OCI-LY3 (cell line): ENCODE measurements at regions not wholly inside any gene's neighbourhood (a gene's known extent, or its start where the extent isn't known, plus 50 kb on each side); places are given as distances from the start of the nearest gene placed in this dataset.
A peak's percentile ranks its signal among the peaks of the same experiment; 100 is the strongest.

Experiments
- H2AFZ ChIP-seq: fragments of 200-600, 300-600 bp; shearing (Covaris generic); 2 replicates; pipeline ENCODE4 v1.6.0; 2014; ENCODE audit warnings: antibody characterized with exemption, low read depth, low read length
- H3K27ac ChIP-seq: fragments of 200-600, 300-600 bp; sonication (generic); 2 replicates; pipeline ENCODE4 v1.5.1; 2014; ENCODE audit warnings: mild to moderate bottlenecking, low read length, moderate library complexity, mixed read lengths
- H3K27me3 ChIP-seq: fragments of 200-600, 300-600 bp; sonication (generic); 2 replicates; pipeline ENCODE4 v1.6.1; 2014; ENCODE audit warnings: low read depth, low read length, mixed read lengths
- H3K36me3 ChIP-seq: fragments of 200-600, 300-600 bp; sonication (generic); replicated peaks from 2 replicates; pipeline ENCODE3; 2014; ENCODE audit warnings: low read depth, low read length, mixed read lengths
- H3K4me1 ChIP-seq: fragments of 300-600, 200-600 bp; sonication (generic); 2 replicates; pipeline ENCODE4 v1.6.1; 2014; ENCODE audit warnings: low read length, mixed read lengths
- H3K4me2 ChIP-seq: fragments of 200-600, 300-600 bp; sonication (generic); 2 replicates; pipeline ENCODE4 v1.6.1; 2014; ENCODE audit warnings: low read length, mixed read lengths
- H3K4me3 ChIP-seq: fragments of 300-600, 200-600 bp; sonication (generic); 2 replicates; pipeline ENCODE4 v1.5.1; 2014; ENCODE audit warnings: antibody characterized with exemption, mild to moderate bottlenecking, low read length, moderate library complexity
- H3K79me2 ChIP-seq: fragments of 300-600, 200-600 bp; shearing (Covaris generic); 2 replicates; pipeline ENCODE4 v1.6.1; 2014; ENCODE audit warnings: mild to moderate bottlenecking, low read length, mixed read lengths
- H3K9ac ChIP-seq: fragments of 300-600, 200-600 bp; shearing (Covaris generic); 2 replicates; pipeline ENCODE4 v1.6.0; 2014; ENCODE audit warnings: mild to moderate bottlenecking, low read length, moderate library complexity
- H3K9me3 ChIP-seq: fragments of 200-600, 300-600 bp; shearing (Covaris generic); 2 replicates; pipeline ENCODE4 v1.6.1; 2014; ENCODE audit warnings: low read length, mixed read lengths; ENCODE audit not compliant: insufficient read depth
- H4K20me1 ChIP-seq: fragments of 200-600, 300-600 bp; sonication (generic); 2 replicates; pipeline ENCODE4 v1.6.1; 2016; ENCODE audit warnings: low read length, mixed read lengths; ENCODE audit not compliant: insufficient read depth
- EZH2phosphoT487 ChIP-seq: fragments of 200-600 bp; shearing (Covaris generic); IDR thresholded peaks from 2 replicates; pipeline ENCODE4 v1.6.1; 2018; ENCODE audit warnings: antibody characterized with exemption, mixed run types, low read depth
- TF ChIP-seq, protein P1 (sequence below): fragments of 200-600, 300-600 bp; sonication (generic); IDR thresholded peaks from 2 replicates; pipeline ENCODE4 v1.5.1; 2014; ENCODE audit warnings: antibody characterized with exemption, low read length, low read depth

DNA sequence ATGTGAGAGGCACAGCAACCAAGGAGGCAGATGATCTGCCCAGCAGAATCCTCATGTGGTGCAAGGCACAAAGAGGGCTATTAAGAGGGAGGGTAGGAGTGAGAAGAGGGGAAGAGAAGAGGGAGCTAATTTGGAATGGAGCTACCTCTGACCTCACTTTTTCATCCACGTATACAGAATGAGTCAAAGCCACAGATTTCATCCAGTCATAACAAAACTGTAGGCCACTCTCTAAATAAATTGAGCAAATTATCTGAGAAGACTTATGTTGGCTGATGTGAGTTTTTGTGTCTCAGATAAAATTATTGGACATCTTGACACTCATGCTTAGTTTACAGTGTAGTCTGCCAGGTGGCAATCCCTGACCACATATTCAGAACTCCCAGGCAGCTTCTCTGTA lies 325.6 kb downstream of the TTLL7 start:
- Histone ChIP-seq H4K20me1 (no peaks in the 10 kb centered on the region), H3K9ac (no peak overlapping the region), H2AFZ (no peak overlapping the region), H3K27ac (no peak overlapping the region), H3K4me2 (peak overlapping the region; percentile 49), H3K4me1 (peaks cover 15% of the 10 kb centered on the region), H3K79me2 (no peaks in the 10 kb centered on the region), H3K4me3 (no peak overlapping the region), H3K27me3 (no peaks in the 10 kb centered on the region), H3K36me3 (no peaks in the 10 kb centered on the region), H3K9me3 (no peaks in the 10 kb centered on the region)
- TF ChIP-seq, protein P1, sequence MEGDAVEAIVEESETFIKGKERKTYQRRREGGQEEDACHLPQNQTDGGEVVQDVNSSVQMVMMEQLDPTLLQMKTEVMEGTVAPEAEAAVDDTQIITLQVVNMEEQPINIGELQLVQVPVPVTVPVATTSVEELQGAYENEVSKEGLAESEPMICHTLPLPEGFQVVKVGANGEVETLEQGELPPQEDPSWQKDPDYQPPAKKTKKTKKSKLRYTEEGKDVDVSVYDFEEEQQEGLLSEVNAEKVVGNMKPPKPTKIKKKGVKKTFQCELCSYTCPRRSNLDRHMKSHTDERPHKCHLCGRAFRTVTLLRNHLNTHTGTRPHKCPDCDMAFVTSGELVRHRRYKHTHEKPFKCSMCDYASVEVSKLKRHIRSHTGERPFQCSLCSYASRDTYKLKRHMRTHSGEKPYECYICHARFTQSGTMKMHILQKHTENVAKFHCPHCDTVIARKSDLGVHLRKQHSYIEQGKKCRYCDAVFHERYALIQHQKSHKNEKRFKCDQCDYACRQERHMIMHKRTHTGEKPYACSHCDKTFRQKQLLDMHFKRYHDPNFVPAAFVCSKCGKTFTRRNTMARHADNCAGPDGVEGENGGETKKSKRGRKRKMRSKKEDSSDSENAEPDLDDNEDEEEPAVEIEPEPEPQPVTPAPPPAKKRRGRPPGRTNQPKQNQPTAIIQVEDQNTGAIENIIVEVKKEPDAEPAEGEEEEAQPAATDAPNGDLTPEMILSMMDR: no peak
- TF ChIP-seq EZH2phosphoT487: no peak

GRCh38 chr1:83671586-83671985 lies 327.3 kb downstream of the TTLL7 start:
- Histone ChIP-seq H2AFZ (no peak overlapping the region), H4K20me1 (no peaks in the 10 kb centered on the region), H3K36me3 (no peaks in the 10 kb centered on the region), H3K79me2 (no peaks in the 10 kb centered on the region), H3K4me2 (no peak overlapping the region), H3K4me3 (no peak overlapping the region), H3K27ac (no peak overlapping the region), H3K9me3 (no peaks in the 10 kb centered on the region), H3K27me3 (no peaks in the 10 kb centered on the region), H3K9ac (no peak overlapping the region), H3K4me1 (peaks cover 15% of the 10 kb centered on the region)
- TF ChIP-seq, protein P1: no peak
- TF ChIP-seq EZH2phosphoT487: no peak

GRCh38 chr1:83670909-83671565 lies 327.9 kb downstream of the TTLL7 start:
- H4K20me1 ChIP-seq: no peaks in the 10 kb centered on the region
- no peak overlapping the region for H3K4me2 ChIP-seq
- H3K4me3 ChIP-seq: no peak overlapping the region
- H3K9me3 ChIP-seq: no peaks in the 10 kb centered on the region
- no peaks in the 10 kb centered on the region for H3K27me3 ChIP-seq
- no peak overlapping the region for H2AFZ ChIP-seq
- no peak for TF ChIP-seq EZH2phosphoT487
- TF ChIP-seq, protein P1: no peak
- peaks cover 15% of the 10 kb centered on the region for H3K4me1 ChIP-seq
- no peak overlapping the region for H3K9ac ChIP-seq
- no peak overlapping the region for H3K27ac ChIP-seq
- no peaks in the 10 kb centered on the region for H3K79me2 ChIP-seq
- H3K36me3 ChIP-seq: no peaks in the 10 kb centered on the region

DNA sequence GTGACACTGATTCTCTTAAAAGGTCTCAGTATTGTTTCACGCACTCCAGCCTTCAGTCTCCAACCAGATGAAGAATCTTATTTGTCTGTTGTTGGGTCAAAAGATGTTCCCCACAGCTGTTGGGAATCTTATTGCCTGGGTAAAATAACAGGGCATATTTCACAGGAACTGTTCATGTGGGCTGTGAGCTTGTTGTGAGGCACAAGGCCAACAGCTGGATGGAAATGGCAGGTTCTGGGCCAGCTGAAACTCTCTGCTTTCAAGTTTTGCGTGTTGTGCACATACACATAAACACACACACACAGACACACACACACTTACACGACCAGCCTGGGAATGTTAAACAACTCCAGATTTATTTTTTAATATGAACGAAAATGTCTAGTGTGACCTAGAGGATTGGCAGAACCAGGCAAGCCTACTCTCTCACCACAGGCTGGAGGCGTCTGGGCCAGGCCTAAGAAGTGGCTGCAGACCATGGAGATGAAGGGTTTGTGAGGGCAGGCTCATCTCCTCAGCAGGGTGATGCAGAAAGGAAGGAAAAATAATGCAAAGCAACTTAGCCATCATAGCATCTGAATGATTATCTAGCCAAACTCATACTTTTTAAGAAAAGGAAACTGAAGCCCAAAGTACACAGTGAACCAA lies 357.0 kb downstream of the TTLL7 start:
- Histone ChIP-seq H3K4me2 (no peak overlapping the region), H3K4me1 (no peaks in the 10 kb centered on the region), H4K20me1 (no peaks in the 10 kb centered on the region), H3K27ac (no peak overlapping the region), H3K9me3 (no peaks in the 10 kb centered on the region), H3K79me2 (no peaks in the 10 kb centered on the region), H3K9ac (no peak overlapping the region), H3K4me3 (no peak overlapping the region), H2AFZ (no peak overlapping the region), H3K27me3 (no peaks in the 10 kb centered on the region), H3K36me3 (no peaks in the 10 kb centered on the region)
- TF ChIP-seq, protein P1: no peak
- TF ChIP-seq EZH2phosphoT487: no peak
